Smooth muscle cell (in vitro differentiated cells): ENCODE measurements at regions not wholly inside any gene's neighbourhood (a gene's known extent, or its start where the extent isn't known, plus 50 kb on each side); places are given as distances from the start of the nearest gene placed in this dataset.

ENCODE experiments used
- DNase-seq: peaks from one replicate; lab custom pipeline; 2025; ENCODE audit not compliant: unreplicated experiment; lab: John Stamatoyannopoulos, UW
- H2AFZ ChIP-seq: fragments of 200-600 bp; sonication (generic); 2 replicates; pipeline ENCODE4 v1.6.0; 2016; ENCODE audit warnings: antibody characterized with exemption, low read depth, mild to moderate bottlenecking
- H3F3A ChIP-seq: fragments of 200-600 bp; sonication (generic); 2 replicates; pipeline ENCODE4 v1.6.0; 2017; ENCODE audit warnings: antibody characterized with exemption, low read depth
- H3K27ac ChIP-seq: fragments of 200-600 bp; sonication (generic); 2 replicates; pipeline ENCODE4 v1.5.1; 2016; ENCODE audit warnings: low read depth, mild to moderate bottlenecking
- H3K27me3 ChIP-seq: fragments of 200-600 bp; sonication (generic); 2 replicates; pipeline ENCODE4 v1.6.1; 2016; ENCODE audit warnings: low read depth, mild to moderate bottlenecking
- H3K36me3 ChIP-seq: fragments of 200-600 bp; sonication (generic); 2 replicates; pipeline ENCODE4 v1.5.1; 2016; ENCODE audit warnings: low read depth
- H3K4me1 ChIP-seq: fragments of 200-600 bp; sonication (generic); 2 replicates; pipeline ENCODE4 v1.5.1; 2016; ENCODE audit warnings: low read depth
- H3K4me2 ChIP-seq: fragments of 200-600 bp; sonication (generic); 2 replicates; pipeline ENCODE4 v1.6.0; 2016; ENCODE audit warnings: mild to moderate bottlenecking
- H3K4me3 ChIP-seq: fragments of 200-600 bp; sonication (generic); 2 replicates; pipeline ENCODE4 v1.5.1; 2016; ENCODE audit warnings: mild to moderate bottlenecking
- H3K79me2 ChIP-seq: fragments of 200-600 bp; sonication (generic); 2 replicates; pipeline ENCODE4 v1.6.0; 2016; ENCODE audit warnings: low read depth, mild to moderate bottlenecking
- H3K9ac ChIP-seq: fragments of 200-600 bp; sonication (generic); 2 replicates; pipeline ENCODE4 v1.6.0; 2016; ENCODE audit warnings: low read depth
- H3K9me3 ChIP-seq: fragments of 200-600 bp; sonication (generic); replicated peaks from 2 replicates; pipeline ENCODE4 v1.5.1; 2016; ENCODE audit warnings: low read depth
- H4K20me1 ChIP-seq: fragments of 200-600 bp; sonication (generic); 2 replicates; pipeline ENCODE4 v1.6.0; 2016; ENCODE audit warnings: low read depth
- CTCF ChIP-seq: fragments of 200-600 bp; sonication (generic); IDR thresholded peaks from 2 replicates; pipeline ENCODE4 v1.5.1; 2017; ENCODE audit warnings: borderline replicate concordance, mild to moderate bottlenecking, antibody characterized with exemption; ENCODE audit not compliant: insufficient read depth, poor library complexity, severe bottlenecking
- WGBS: methylation state at CpG from one replicate; pipeline ENCODE4 v1.1.7; 2016; ENCODE audit warnings: low lambda C conversion rate; 5-methylcytosine and 5-hydroxymethylcytosine counted together

- no peak for TF ChIP-seq CTCF
- Histone ChIP-seq H3K4me2 (no peak overlapping the region), H3K4me3 (no peak overlapping the region), H3K36me3 (no peaks in the 10 kb centered on the region), H3K9me3 (no peaks in the 10 kb centered on the region), H3K79me2 (no peaks in the 10 kb centered on the region), H4K20me1 (no peaks in the 10 kb centered on the region), H2AFZ (no peak overlapping the region), H3K27me3 (no peaks in the 10 kb centered on the region), H3K4me1 (no peaks in the 10 kb centered on the region), H3F3A (no peaks in the 10 kb centered on the region), H3K9ac (no peak overlapping the region), H3K27ac (no peak overlapping the region)
- DNase-seq = no peak
Observed at GRCh38 chr3:168722091-168722490, 626.4 kb upstream of the GOLIM4 start.

GRCh38 chr3:168714609-168715240 lies 619.0 kb upstream of the GOLIM4 start:
- no peak for DNase-seq
- Histone ChIP-seq H3K4me3 (no peak overlapping the region), H3K27ac (no peak overlapping the region), H3K9me3 (no peaks in the 10 kb centered on the region), H3K27me3 (no peaks in the 10 kb centered on the region), H3F3A (no peaks in the 10 kb centered on the region), H3K36me3 (no peaks in the 10 kb centered on the region), H3K4me2 (no peak overlapping the region), H3K79me2 (no peaks in the 10 kb centered on the region), H3K4me1 (no peaks in the 10 kb centered on the region), H4K20me1 (no peaks in the 10 kb centered on the region), H3K9ac (no peak overlapping the region), H2AFZ (no peak overlapping the region)
- TF ChIP-seq CTCF = no peak
- 95% methylated on average over 1 of the region's 1 CpG for WGBS

GRCh38 chr3:168709073-168709472 lies 613.3 kb upstream of the GOLIM4 start:
- H3K4me1 ChIP-seq = no peaks in the 10 kb centered on the region
- no peak for DNase-seq
- no peaks in the 10 kb centered on the region for H3K36me3 ChIP-seq
- no peaks in the 10 kb centered on the region for H3K79me2 ChIP-seq
- H3K4me3 ChIP-seq = no peak overlapping the region
- no peak overlapping the region for H3K4me2 ChIP-seq
- H3F3A ChIP-seq = no peaks in the 10 kb centered on the region
- no peak overlapping the region for H3K9ac ChIP-seq
- H3K27me3 ChIP-seq = no peaks in the 10 kb centered on the region
- H2AFZ ChIP-seq = no peak overlapping the region
- no peak for TF ChIP-seq CTCF
- H4K20me1 ChIP-seq = no peaks in the 10 kb centered on the region
- H3K27ac ChIP-seq = no peak overlapping the region
- no peaks in the 10 kb centered on the region for H3K9me3 ChIP-seq
- WGBS = 91% methylated on average over 9 of the region's 9 CpGs

- no peak for TF ChIP-seq CTCF
- no peaks in the 10 kb centered on the region for H3K27me3 ChIP-seq
- H3K36me3 ChIP-seq = no peaks in the 10 kb centered on the region
- H3K79me2 ChIP-seq = no peaks in the 10 kb centered on the region
- no peaks in the 10 kb centered on the region for H3F3A ChIP-seq
- no peak overlapping the region for H3K4me2 ChIP-seq
- no peak overlapping the region for H3K4me3 ChIP-seq
- H3K9ac ChIP-seq = no peak overlapping the region
- no peak overlapping the region for H2AFZ ChIP-seq
- H3K27ac ChIP-seq = no peak overlapping the region
- H3K4me1 ChIP-seq = no peaks in the 10 kb centered on the region
- no peaks in the 10 kb centered on the region for H3K9me3 ChIP-seq
- 84% methylated on average over 2 of the region's 2 CpGs for WGBS
- no peak for DNase-seq
- H4K20me1 ChIP-seq = no peaks in the 10 kb centered on the region
Observed at GRCh38 chr3:168707900-168708299, 612.2 kb upstream of the GOLIM4 start.
